HPDE6-E6E7 (cell line): ENCODE measurements at regions not wholly inside any gene's neighbourhood (a gene's known extent, or its start where the extent isn't known, plus 50 kb on each side); places are given as distances from the start of the nearest gene placed in this dataset.
A peak's percentile ranks its signal among the peaks of the same experiment; 100 is the strongest.

Experiments used
- DNase-seq: peaks from one replicate; pipeline ENCODE4 v3.0.0; 2011; ENCODE audit warnings: missing footprints; ENCODE audit errors: extremely low spot score

DNA sequence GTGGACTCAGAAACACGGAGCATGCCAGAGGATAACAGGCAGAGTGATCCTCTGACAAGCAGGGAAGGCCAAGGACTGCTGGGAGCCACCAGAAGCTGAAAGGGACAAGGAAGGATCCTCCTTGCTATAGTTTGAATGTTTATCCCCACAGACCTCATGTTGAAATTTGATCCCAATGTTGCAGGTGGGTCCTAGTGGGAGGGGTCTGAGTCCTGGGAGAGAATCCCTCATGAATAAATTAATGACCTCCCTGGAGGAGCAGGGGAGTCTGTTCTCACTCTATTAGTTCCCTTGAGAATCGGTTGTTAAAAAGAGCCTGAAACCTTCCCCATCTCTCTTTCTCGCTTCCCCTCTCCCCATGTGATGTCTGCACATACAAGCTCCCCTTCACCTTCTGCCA lies 124.4 kb downstream of the FBXO15 start:
- DNase-seq: no peak

DNA sequence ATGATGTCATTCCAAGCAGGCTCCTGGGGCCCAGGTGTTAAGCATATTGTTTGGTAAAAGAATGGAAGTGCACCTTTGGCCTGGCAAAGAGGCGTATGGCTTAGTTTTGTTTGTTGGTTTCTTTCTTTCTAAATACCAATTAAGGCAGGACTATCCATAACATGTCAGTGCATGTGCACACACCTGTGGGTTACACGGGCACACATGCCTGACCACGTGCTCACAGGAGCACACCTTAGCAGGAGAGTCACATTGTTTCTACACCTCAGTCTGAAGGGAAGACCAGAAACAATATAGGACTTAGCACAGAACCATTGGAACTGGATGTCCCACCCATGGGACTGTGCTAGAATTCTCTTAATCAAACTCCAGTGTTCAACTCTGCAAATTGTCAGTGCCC lies 127.8 kb downstream of the FBXO15 start:
- no peak for DNase-seq

DNA sequence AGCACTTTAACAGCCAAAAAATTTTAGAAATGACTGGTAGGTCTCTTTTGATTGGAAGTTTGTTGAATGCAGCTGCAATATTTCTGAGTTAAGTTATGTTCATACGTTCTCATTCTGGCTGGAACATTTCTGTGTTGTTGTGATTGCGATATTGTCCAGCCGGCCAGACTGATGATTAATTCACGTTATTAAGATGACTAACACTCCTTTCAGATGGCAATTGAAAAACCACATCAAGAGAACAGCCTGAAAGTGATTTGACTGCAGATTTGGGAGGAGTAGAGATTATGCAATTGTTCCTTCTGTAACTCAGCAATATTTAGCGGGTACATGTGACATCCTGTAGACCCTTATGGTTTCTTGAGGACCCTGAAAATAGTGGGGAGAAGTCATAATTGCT lies 133.7 kb downstream of the FBXO15 start:
- DNase-seq: peak; percentile 69

DNA sequence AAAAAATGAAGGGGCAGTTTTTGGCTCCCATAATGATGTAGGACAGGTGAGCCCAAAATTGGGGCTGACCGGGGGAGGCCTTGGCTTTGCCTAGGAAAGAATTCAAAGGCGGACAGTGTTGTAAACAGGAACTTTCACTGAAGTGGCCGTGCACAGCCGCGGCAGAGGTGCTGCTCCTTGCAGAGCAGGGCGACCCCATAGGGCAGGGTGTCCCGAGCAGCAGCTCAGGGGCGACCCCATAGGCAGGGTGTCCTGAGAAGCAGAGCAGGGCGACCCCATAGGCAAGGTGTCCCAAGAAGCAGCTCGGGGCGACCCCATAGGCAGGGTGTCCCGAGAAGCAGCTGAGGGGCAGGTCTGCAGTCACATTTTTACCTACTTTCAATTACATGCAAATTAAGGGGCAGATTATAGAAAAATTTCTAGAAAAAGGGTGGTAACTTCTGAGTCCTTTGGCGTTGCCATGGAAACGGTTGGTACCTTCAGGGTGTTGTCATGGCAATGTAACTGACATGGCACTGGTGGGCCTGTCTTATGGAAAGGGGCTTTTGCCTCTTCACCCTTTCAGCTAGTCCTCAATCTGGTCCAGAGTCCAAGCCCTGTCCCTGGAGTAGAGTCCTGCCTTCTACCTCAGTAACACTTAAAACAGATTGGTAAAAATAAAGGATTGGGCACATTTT lies 134.5 kb downstream of the FBXO15 start:
- DNase-seq: no peak

DNA sequence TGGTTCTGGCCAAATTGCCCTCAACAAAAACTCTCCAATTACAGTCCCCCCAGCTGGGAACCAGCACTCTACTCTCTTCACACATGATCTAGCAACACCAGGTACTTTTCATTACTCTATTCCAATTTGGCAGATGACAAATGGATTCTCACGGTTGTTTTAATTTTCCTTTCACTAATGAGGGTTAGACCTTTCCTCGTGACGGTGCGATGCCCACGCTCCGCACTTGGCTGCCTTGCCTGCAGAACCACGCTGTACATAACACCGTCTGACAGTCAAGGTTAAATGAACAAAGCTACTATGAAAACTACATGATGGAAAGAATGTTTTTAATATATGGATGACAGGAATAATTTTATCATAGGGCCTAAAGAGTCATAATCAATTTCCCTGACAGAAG lies 141.5 kb downstream of the FBXO15 start:
- DNase-seq: no peak

DNA sequence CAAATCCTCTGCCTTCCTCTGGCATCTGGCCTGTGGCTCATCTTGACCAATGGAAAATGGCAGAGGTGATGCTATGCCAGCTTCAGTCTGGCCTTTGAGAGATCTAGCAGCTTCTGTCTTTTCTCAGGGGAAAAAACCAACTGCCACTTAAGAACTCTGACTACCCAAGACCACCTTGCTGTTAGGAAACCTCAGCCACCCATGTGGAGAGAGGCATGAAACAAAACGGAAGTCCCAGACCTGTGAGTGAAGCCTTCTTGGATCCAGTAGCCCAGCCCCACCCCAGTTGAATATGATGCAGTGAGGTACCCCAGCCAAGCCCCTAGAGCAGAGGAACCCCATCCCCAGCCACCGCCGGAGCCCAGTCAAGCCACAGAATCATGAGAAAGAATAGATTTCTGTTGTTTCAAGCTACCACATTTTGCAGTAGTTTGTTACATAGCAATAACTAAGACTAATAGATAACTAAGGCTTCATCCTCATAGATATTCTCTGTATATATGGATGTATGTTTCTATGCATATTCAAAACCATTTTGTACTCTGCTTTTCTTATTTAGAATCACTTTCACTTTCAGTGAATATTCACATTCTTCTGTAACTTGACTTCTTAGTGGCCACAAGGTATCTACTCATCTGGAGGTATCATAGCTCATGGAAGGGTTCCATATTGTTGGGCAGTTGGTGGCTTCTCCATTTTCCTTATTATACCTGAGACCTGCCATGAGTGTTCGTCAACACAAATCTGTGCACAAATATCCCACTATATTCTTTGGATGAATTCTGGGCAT lies 142.1 kb downstream of the FBXO15 start:
- DNase-seq: no peak

DNA sequence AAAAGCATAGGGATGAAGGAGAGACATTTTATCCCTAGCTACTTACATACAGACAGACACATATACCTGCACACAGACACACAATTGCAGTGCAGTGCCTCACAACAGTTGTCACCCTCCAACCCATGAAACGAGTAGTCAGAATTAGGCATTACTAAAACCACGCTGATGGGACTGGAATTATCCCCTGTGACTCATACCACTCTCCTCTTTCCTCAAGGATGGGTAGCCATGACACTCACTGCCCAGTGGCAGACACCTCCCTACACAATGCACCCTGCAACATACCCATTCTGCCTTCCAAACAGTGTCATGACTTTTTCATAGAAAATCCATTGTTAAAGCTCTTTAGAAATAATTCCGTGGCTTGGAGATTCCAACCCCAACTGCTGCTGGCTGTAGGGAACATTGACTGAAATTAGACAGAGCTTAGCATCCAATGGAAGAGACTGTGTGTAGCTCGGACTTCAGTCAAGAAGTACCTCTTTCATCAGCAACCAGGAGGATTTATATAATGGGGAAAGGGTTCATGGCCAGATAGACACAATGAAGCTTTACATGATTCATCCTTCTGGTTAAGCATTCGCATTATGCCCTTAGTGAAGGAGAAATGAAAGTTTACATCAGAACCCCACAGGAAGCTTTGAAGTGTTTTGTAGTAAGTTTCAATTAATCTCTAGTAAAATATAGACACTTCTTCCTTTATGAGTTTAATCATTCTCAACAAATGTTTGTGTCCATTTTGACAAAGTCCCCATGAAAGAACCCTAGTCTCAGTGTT lies 155.2 kb downstream of the FBXO15 start:
- no peak for DNase-seq

DNA sequence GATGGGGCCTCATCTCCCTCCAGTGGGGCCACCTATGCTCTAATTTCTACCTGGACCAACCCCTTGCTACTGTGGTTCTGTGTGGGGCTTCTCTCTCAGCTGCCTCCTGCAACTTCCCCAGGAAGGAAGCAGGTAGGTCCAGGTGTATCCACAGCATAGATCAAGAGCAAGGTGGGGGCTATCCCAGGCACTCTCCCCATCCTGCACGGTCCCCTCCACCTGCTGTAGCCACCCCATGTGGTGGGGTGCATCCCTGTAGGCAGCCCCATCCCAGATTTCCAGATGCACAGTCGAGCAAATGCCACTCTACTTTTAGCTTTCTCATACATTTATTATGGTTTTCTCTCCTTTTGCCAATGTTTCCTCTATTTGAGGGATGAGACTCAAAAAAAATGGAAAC lies 156.1 kb downstream of the FBXO15 start:
- no peak for DNase-seq

DNA sequence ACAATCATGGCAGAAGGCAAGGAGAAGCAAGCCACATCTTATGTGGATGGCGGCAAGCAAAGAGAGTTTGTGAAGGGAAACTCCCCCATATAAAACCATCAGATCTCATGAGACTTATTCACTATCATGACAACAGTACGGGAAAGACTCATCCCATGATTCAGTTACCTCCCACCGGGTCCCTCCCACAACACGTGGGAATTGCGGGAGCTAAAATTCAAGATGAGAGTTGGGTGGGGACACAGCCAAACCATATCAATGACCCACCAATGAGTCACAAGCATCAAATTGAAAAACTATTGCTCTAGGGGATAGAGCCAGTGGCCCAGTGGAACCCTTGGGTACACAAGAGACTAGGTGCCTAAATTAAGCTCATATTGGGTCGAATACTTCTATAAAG lies 157.4 kb downstream of the FBXO15 start:
- no peak for DNase-seq

DNA sequence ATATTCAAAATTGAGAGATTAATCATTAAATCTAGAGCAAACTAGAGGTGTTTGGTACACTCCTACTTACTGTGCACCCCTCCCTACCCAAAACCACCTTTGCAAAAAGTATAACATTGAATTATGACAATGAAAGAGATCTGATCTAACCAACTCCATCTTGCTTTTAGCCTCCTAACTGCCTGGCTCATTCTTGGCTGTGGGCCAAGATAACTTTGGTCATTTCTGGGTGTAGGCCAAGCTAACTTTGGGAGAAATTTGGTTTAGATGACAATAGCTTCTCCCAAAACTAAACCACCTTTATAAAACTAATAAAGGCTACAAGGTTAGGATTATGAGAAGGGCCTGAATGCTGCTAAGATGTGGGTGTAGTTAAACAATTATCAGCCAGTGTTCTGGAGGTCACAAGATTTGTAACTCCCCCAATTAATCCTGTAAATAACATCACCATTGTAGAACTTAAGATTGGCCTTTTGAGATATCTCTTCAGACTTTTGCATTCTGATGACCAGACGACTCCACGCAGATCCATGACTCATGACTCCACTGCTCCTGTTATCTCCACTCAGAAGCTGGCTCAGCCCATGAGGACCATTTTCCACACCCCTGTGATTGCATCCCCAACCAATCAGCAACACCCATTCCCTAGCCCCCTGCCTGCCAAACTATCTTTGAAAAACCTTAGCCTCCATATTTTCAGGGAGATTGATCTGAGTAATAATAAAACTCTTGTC lies 160.2 kb downstream of the FBXO15 start:
- no peak for DNase-seq

DNA sequence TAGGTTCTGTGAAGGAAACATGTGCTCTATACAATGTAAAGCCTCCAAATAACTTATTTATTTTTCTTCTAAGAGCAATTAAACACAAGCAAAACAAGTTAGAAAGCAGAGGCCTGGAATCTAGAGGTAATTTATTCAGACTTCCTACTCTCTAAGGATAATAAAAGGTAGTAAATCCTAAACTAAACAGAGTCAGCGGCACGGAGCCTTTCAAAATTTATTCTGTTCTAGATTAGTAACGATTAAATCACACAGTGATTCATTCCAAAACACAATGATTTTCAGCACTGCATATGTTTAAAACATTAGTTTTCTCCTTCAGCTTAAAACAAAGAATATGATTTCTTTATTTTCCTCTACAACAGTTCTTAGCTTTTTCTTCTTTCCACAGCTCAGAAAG lies 160.9 kb downstream of the FBXO15 start:
- no peak for DNase-seq

DNA sequence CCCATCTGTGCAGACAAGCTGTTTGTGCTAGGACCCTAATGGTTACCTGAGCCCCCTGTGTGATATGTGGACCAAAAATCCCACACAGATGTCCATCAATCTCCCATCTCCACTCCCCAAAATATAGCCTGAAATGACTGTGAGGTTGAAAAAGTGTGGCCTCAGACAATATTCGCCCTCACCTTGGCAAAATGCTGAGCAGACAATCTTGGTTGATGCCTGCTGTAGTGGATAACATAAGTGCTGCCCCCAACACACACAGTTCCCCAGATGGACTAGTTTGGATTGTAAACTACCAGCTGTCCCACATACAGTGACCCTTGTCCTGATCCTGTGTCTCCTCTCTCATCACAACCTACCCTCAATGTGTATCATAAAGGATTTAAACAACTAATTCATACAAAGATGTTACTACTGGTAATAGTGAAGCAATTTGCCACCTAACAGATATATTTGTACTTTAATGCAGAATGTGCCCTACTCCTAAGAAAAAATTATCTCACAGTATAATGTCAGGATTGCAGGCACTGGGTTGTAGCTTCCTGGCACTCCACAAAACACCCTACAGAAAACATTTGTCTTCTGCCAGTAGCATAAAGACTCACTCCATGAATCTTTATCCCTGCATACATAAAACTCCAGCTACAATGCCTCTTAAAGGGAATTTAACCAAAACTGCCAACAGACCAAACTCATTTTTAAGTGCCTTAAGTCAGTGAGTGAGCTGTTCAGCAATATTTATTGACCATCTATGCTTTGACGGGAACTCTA lies 161.6 kb downstream of the FBXO15 start:
- no peak for DNase-seq

DNA sequence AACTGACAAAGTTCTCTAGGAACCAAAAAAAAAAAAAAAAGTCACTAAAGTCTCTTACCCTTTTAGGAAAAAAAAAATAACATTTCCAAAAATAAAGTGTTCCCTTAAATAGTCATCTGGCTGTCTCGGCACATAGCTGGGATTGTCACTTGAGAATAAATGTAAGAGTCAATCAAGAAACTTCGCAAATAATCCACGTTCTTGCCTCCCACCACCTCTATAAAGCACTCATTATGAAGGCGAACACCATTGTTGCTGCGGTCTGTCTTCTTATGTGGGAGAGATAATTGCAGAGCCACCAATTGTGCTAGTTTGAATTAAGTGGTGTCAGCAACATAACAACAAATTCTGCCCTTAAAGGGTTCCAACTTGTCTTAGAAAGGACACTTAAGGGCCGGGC lies 163.7 kb downstream of the FBXO15 start:
- no peak for DNase-seq

DNA sequence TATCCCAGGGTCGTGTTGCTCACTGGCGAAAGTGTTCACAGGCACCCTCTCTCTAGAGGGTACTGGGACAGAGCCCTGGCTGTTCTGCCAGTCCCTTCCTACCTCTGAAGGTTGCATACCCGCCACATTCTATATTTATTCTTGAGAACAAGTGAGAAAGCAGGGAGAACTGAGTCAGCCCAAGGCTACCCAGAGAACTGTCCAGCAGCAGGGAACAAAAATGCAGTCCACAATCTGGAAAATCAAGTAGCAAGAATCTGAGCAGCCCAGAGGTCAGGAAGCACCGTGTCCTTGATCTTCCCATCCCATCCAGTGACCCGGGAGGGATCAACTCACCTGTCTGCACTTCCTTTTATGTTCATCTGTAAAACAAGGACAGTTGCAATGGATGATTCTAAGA lies 164.1 kb downstream of the FBXO15 start:
- DNase-seq: no peak

DNA sequence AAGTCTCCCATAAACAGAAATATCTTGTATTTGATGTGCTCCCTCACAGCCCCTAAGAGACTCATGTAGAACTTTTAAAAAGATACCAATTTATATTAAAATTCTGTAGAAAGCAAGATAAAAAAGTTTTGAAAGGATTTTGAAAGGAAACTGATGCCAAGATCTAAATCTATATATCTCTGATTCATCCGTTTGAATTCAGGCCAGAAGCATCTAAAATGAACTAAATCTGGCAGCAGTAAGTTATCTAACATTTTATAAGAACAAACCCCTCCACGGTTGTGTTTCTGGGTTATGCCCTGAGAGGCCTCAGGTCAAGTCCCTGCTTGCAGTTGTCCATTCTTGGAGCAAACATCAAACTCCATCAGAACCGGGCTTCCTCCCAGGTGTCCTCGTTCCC lies 165.8 kb downstream of the FBXO15 start:
- DNase-seq: no peak

DNA sequence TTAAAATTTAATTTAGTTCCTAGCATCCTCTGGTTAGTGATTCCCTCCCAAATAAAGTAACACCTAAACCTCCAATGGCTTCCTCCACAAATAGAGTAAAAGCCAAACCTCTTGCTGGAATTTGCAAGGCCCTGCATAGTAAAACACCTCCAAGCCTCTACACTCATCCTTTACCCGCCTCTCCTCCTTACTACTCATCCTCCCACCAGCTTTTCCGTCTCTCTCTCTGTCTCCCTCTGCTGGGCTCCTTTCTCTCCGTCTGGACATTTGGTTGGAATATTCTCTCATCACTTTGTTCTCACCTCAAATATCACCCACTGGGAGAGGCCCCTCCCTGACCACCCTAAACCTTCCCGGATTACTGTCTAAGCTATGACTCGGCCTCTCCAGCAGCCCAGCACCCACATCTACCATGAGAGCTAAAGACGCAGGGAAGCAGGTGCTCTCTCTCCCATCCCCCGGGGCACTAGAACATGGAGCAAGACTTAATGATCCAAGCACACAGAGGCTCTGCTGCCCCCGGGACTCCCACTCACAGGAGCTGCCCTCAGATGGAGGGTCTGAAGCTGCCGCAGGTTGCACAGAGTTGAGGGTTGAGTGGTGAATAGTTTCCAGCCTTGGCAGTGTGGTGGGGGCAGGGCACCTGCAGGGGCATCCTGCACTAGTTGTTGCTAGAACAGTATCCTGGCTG lies 167.2 kb downstream of the FBXO15 start:
- no peak for DNase-seq

DNA sequence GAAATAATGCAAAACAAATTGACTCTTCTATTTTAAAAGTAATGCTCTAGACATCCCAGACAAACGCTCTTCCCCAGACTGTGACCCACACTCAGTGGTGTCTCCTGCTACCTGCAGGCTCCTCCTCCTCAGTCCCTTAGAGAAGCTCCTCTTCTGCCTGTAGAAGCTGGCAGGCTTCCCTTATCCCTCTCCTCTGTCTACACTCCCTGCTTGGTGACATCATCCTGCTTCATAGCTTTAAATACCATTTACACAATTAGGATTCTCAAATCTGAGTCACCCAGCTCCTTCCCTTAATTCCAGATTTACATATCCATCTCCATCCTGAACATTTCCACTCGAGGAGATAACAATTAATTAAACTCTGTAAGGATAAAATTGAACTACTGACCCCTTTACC lies 167.9 kb downstream of the FBXO15 start:
- no peak for DNase-seq

DNA sequence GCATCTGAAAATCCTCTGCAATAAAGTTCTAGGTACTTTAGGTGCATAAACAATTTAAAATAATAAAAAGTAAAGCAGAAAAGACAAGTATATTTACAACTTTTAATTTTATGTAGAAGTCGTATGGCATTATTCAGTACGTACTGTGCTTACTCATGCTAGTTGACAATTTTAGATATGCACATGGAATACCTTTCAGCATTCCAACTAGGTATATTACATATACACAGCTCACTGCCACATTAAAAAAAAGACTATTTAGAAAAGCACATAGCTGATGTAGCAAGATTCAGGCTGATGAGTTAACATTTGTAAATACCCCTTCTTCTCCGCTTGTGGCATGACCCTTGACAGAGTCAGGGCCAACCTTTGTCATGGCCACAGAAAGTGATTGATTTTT lies 171.2 kb downstream of the FBXO15 start:
- DNase-seq: no peak

DNA sequence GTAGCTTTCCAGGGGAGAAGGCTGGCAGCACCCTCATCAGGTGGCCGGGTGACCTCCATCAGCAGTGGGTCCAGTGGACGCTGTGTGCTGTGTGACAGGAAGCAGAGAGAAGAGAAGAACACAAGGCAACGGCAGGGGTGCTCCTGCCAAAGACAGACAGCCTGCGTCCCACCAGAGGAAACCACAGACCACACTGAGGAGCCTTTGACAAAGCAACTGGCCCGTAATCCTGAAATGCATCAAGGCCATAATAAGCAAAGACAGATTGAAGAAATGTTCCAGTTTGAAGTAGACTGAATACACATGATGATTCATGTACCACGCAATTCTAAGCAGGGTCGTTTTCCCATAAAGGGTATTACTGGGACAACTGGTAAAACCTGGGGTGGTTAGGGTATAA lies 172.4 kb downstream of the FBXO15 start:
- no peak for DNase-seq

DNA sequence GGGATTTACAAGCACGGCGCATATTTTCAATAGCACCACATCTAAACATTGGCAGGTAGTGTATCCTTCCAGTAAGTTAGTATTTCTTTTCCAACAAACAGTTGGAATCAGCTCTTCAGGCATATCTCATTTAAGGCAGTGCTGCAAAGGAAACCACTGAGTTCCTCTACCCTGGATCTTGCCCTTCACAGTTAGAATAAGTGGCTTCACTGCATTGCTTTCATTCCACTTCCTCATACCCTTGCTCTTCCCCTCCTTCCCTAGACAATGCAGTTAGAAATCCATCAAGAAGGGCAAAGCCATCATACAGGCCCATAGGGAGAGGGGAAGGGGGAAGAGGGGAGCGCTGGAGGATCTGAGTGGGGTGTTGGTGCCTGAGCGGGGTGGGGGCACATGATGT lies 173.7 kb downstream of the FBXO15 start:
- DNase-seq: no peak

DNA sequence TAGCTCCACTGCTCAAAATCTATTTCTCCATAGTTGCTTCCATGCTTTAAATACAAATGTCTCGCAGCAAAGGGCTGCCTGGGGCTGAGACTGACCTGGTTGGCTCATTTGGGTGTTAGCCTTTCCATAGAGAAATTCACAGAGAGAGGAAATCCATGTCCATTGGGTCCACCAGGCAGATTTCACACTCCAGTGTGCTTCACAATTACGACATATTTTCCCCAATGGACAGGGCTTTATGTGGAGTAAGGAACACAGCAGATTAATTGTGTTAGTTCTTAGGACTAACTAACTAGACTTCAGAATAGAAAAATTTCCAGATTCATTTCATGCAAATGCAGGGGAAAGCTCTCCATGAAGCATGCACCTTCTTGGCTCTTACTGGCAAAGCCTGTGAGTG lies 180.7 kb downstream of the FBXO15 start:
- DNase-seq: no peak
